HUES64 (cell line): ENCODE measurements at regions not wholly inside any gene's neighbourhood (a gene's known extent, or its start where the extent isn't known, plus 50 kb on each side); places are given as distances from the start of the nearest gene placed in this dataset.

Source experiments
- H3K27ac ChIP-seq: 2 replicates; pipeline ENCODE4 v1.7.0; 2013; ENCODE audit warnings: low read depth, low read length, inconsistent platforms
- H3K27me3 ChIP-seq: 2 replicates; pipeline ENCODE4 v1.6.1; 2013; ENCODE audit warnings: mild to moderate bottlenecking, low read length; ENCODE audit not compliant: insufficient read depth
- H3K36me3 ChIP-seq: 2 replicates; pipeline ENCODE4 v1.6.1; 2013; ENCODE audit warnings: mild to moderate bottlenecking, low read length; ENCODE audit not compliant: insufficient read depth
- H3K4me1 ChIP-seq: 2 replicates; pipeline ENCODE4 v1.6.1; 2013; ENCODE audit warnings: mild to moderate bottlenecking, low read length, moderate library complexity; ENCODE audit not compliant: insufficient read depth
- H3K4me3 ChIP-seq: 2 replicates; pipeline ENCODE4 v1.5.1; 2013; ENCODE audit warnings: mild to moderate bottlenecking, low read length, moderate library complexity
- H3K9ac ChIP-seq: 2 replicates; pipeline ENCODE4 v1.6.1; 2013; ENCODE audit warnings: mild to moderate bottlenecking, low read depth, low read length
- H3K9me3 ChIP-seq: 2 replicates; pipeline ENCODE4 v1.6.1; 2013; ENCODE audit warnings: low read depth, low read length; ENCODE audit not compliant: insufficient read depth
- WGBS: fragments of 150-250, 120-280 bp; methylation state at CpG from one replicate; pipeline ENCODE4 v1.1.7; 2013; ENCODE audit warnings: missing lambda C conversion rate; 5-methylcytosine and 5-hydroxymethylcytosine counted together

DNA sequence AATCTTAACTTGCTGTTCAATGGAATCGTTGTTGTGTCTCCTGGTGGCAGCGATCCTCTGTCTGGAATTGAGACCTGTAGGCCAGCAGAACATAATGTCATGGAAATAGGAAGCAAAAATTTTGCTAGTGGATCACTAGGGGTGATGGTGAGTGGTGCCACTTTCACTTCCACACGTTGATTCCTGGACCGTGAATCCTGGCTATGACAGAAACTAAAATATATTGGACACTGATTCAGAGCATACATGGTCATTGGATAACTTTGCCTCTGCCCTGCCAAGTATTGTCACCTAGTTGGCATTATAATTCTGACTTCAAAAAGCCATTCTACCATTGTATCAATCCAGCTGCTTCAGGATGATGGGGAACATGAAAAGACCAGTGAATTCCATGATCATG lies 353.2 kb downstream of the IRX1 start:
- Histone ChIP-seq H3K27ac (no peak overlapping the region), H3K36me3 (no peaks in the 10 kb centered on the region), H3K4me3 (no peak overlapping the region), H3K9ac (no peak overlapping the region), H3K27me3 (no peaks in the 10 kb centered on the region), H3K9me3 (no peaks in the 10 kb centered on the region), H3K4me1 (no peaks in the 10 kb centered on the region)
- 94% methylated on average over 4 of the region's 4 CpGs for WGBS

DNA sequence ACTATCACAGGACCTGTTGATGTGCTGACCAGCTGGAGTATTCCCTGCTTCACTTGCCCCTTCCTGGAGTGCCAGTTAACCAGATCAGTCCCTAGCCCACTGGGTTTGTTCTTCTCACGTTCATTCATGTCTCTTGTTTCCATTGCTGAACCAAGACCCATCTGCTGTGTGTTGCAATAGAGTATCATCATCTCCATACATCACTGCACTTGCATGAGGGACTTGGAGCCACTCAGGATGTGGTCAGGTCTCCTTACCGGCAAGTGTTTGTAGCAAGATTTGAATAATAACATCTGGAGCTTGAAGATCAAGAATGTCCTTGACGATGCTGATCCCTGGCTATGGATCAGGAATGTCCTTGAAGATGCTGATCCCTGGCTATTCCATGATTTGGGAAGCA lies 358.6 kb downstream of the IRX1 start:
- 77% methylated on average over 3 of the region's 3 CpGs for WGBS

DNA sequence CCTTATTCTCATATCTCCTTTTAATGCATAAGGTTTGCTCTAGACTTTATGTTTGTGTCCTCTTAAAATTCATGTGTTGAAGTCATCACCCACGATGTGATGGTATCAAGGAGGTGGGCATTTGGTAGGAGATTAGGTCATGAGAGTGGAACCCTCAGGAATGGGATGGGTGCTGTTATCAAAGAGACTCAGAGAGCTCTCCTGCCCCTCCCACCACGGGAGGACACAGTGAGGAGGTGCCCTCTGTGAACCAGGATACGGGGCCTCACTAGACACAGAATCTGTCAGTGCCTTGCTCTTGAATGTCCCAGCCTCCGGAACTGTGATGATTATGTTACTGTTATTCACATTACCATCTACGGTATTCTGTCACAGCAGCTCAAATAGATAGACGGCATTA lies 359.0 kb downstream of the IRX1 start:
- Histone ChIP-seq H3K36me3 (no peaks in the 10 kb centered on the region), H3K27me3 (no peaks in the 10 kb centered on the region), H3K27ac (no peak overlapping the region), H3K9ac (no peak overlapping the region), H3K4me3 (no peak overlapping the region), H3K4me1 (no peaks in the 10 kb centered on the region), H3K9me3 (no peaks in the 10 kb centered on the region)
- WGBS = 91% methylated on average over 6 of the region's 6 CpGs

More for the DNA sequence above, 358.6 kb downstream of the IRX1 start:
- Histone ChIP-seq H3K36me3 (no peaks in the 10 kb centered on the region), H3K4me3 (no peak overlapping the region), H3K9me3 (no peaks in the 10 kb centered on the region), H3K4me1 (no peaks in the 10 kb centered on the region), H3K27me3 (no peaks in the 10 kb centered on the region), H3K27ac (no peak overlapping the region), H3K9ac (no peak overlapping the region)

DNA sequence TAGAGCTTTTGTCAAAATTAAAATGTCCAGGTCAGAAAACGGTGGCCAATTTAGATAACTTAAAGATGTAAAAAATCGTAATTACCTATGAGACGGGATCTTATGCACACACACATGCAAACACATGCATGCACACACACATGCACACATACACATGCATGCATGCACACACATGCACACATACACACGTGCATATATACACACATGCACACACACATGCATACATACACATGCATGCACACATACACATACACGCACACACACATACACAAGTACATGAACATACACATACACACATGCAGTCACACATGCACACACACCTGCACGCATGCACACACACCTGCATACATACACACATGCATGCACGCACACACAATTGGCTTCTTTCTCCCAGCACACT lies 362.0 kb downstream of the IRX1 start:
- H3K4me1 ChIP-seq = no peaks in the 10 kb centered on the region
- no peaks in the 10 kb centered on the region for H3K9me3 ChIP-seq
- H3K4me3 ChIP-seq = no peak overlapping the region
- H3K36me3 ChIP-seq = no peaks in the 10 kb centered on the region
- 90% methylated on average over 7 of the region's 7 CpGs for WGBS
- no peak overlapping the region for H3K27ac ChIP-seq
- no peaks in the 10 kb centered on the region for H3K27me3 ChIP-seq
- no peak overlapping the region for H3K9ac ChIP-seq

DNA sequence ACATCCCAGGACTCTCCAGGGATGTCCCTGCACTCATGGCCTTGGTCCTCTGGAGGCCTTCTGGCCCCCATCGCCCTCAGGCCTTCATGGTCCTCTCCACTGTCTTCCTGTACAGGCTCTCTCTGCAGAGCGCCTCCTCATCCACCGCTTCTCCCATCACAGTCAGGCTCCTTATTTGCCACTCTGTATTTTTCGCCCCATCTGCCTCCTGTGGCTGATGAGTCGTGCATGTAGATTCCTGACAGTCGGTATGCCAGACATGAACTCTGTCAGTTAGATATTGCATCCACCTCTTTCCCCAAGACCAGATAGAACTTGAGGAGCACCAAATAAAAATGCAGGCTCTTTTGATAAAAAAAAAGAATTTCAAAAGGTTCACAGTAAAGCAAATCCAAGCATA lies 362.8 kb downstream of the IRX1 start:
- H3K27me3 ChIP-seq = no peaks in the 10 kb centered on the region
- H3K27ac ChIP-seq = no peak overlapping the region
- H3K4me1 ChIP-seq = no peaks in the 10 kb centered on the region
- H3K9me3 ChIP-seq = no peaks in the 10 kb centered on the region
- no peak overlapping the region for H3K4me3 ChIP-seq
- no peaks in the 10 kb centered on the region for H3K36me3 ChIP-seq
- no peak overlapping the region for H3K9ac ChIP-seq
- 92% methylated on average over 6 of the region's 6 CpGs for WGBS

DNA sequence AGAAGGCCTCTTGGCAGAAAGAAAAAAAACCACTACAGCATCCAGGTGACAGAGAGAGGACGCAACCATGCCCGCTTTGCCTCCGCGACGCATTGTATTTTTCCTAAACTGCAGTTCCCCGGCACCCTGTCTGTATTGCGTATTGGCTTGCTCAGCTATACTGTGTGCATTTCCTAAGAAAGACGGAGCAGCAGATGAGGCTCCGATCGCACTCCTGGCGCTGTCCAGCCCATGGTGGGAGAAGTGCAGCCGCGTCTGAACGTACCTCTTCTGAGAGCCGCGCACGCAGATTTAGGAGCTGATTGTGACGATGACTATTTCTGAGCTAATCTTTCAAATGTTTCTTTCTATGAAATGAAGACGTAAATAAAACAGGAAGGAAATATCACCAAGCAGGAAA lies 366.5 kb downstream of the IRX1 start:
- no peak overlapping the region for H3K4me3 ChIP-seq
- no peaks in the 10 kb centered on the region for H3K9me3 ChIP-seq
- no peaks in the 10 kb centered on the region for H3K27me3 ChIP-seq
- peaks cover 5% of the 10 kb centered on the region; the same call in 1 of the 2 replicates for H3K4me1 ChIP-seq
- no peak overlapping the region for H3K9ac ChIP-seq
- H3K27ac ChIP-seq = no peak overlapping the region
- no peaks in the 10 kb centered on the region for H3K36me3 ChIP-seq
- WGBS = 96% methylated on average over 19 of the region's 19 CpGs

DNA sequence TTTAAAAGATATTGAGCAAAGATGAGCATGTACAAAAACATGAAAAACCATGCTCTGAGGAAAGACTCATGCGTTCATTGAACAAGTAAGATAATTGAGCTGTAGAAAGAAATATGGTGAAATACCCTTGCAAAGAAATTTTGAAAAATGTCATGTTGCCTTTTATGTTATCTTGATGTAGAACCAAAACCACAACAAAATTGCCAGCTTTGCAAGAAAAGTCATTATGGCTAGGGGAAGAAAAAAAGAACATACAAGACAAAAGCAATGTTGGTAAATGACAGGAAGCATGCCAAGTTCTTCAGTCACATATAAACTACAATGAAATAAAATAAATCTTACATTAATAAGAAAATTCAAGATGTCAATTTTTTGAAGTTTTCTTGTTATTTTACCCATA lies 368.0 kb downstream of the IRX1 start:
- Histone ChIP-seq H3K9ac (no peak overlapping the region), H3K27ac (no peak overlapping the region), H3K27me3 (no peaks in the 10 kb centered on the region), H3K4me1 (peaks cover 5% of the 10 kb centered on the region; the same call in 1 of the 2 replicates), H3K36me3 (no peaks in the 10 kb centered on the region), H3K9me3 (no peaks in the 10 kb centered on the region), H3K4me3 (no peak overlapping the region)
- 94% methylated on average over 1 of the region's 1 CpG for whole genome bisulfite sequencing

DNA sequence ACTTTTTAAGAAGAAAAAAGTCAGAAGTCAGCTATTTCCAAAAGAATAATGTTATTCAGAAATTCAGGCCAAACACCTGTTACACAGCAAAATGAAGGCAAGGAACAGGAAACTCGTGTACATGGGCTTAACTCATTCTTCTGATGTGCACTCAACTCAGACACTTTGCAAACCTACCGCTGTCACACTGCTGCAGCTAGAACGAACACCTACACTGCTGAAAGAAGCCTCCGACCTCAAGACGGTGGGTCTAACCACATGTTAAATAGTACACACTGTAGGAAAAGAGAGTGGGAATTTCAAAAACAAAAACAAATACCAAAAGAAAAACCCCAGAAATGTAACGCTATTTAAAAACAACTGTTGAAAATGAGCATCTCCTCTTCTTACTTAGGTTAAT lies 384.5 kb downstream of the IRX1 start:
- 93% methylated on average over 6 of the region's 6 CpGs for WGBS
- H3K9me3 ChIP-seq = peaks cover 20% of the 10 kb centered on the region; the same call in 1 of the 2 replicates
- no peaks in the 10 kb centered on the region for H3K4me1 ChIP-seq
- no peaks in the 10 kb centered on the region for H3K36me3 ChIP-seq
- H3K27ac ChIP-seq = no peak overlapping the region
- H3K27me3 ChIP-seq = no peaks in the 10 kb centered on the region
- H3K9ac ChIP-seq = no peak overlapping the region
- no peak overlapping the region for H3K4me3 ChIP-seq

DNA sequence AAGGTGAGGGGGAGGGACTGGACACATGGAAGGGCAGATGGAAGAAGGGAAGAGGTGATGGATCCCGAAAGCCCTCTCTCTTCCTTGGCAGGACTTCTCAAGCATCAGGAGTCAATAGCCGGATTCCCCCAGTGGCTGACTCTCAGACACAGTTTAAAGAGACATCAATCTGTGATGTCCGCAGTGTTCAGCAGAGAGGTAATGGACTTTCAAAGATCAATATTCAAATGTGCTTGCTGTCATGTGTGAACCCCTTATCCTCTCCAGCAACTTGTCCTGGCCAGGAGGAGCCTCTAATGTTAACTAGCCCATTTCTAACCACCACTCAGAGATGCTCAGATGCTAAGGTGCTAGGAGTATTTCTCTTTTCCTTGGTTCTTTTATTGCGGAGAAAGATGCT lies 392.2 kb downstream of the IRX1 start:
- Histone ChIP-seq H3K27me3 (no peaks in the 10 kb centered on the region), H3K4me3 (no peak overlapping the region), H3K4me1 (peaks cover 7% of the 10 kb centered on the region; the same call in 1 of the 2 replicates), H3K9ac (no peak overlapping the region), H3K36me3 (no peaks in the 10 kb centered on the region), H3K9me3 (peaks cover 10% of the 10 kb centered on the region; the same call in 1 of the 2 replicates), H3K27ac (no peak overlapping the region)
- WGBS = 98% methylated on average over 4 of the region's 4 CpGs

DNA sequence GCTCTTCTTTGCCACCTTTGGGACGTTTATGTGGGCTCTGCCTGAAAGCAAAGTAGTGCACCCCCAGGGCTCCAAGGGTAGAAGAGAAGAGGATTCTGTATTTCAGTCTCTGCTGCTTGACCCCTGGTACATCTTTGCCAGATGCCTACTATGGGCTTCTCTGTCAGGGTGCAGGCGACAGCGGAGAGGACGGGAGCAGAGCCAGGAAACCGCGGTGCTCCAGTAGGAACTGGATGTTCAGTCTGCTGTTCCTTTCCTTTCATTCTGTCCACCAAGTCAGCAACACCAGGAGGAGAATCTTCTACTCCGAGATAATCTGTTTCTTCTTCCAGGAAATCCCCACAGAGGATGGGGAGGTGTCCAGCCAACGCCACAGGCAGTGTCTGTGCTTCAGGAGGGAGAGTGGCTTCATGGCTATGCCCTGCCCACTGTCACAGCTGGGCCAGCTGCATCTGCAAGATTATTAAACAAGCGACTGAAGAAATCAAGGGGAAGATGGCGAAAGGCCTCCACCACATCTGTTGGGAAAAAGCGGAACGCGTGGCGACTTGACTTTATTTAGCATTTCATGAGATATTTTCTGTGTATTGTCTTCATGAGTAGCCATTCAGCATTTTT lies 398.3 kb downstream of the IRX1 start:
- H3K36me3 ChIP-seq = no peaks in the 10 kb centered on the region
- H3K27me3 ChIP-seq = no peaks in the 10 kb centered on the region
- H3K4me3 ChIP-seq = no peak overlapping the region
- 0 out of 2 replicates have a peak, but pooled peaks cover 4% of the 10 kb centered on the region for H3K4me1 ChIP-seq
- 93% methylated on average over 14 of the region's 14 CpGs for WGBS
- H3K27ac ChIP-seq = no peak overlapping the region
- no peak overlapping the region for H3K9ac ChIP-seq
- H3K9me3 ChIP-seq = peaks cover 10% of the 10 kb centered on the region; the same call in 1 of the 2 replicates

DNA sequence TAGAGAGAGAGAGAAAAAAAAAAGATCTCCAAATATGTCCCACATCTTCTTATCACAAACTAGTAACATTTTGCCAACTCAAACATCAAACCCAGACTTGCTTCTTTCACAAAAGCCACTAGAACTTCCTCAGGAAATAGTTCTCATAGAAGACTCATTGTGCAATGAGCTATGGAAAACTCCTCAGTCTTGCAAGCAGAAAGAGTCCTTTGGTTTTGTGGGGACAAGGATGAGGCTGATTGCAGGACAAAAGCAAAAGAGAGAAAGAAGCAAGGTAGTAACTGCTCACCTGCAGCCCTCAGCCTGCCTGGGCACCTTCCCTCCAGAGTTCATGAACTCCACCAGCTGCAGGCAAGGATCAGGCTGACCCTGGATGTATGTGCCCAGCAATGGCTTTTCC lies 399.0 kb downstream of the IRX1 start:
- peaks cover 10% of the 10 kb centered on the region; the same call in 1 of the 2 replicates for H3K9me3 ChIP-seq
- no peak overlapping the region for H3K9ac ChIP-seq
- H3K27me3 ChIP-seq = no peaks in the 10 kb centered on the region
- H3K36me3 ChIP-seq = no peaks in the 10 kb centered on the region
- H3K27ac ChIP-seq = no peak overlapping the region
- no peak overlapping the region for H3K4me3 ChIP-seq
- H3K4me1 ChIP-seq = 0 out of 2 replicates have a peak, but pooled peaks cover 4% of the 10 kb centered on the region
